Stomach (tissue), 8 donors: ENCODE measurements at regions not wholly inside any gene's neighbourhood (a gene's known extent, or its start where the extent isn't known, plus 50 kb on each side); places are given as distances from the start of the nearest gene placed in this dataset.

Experiments used
- DNase-seq, 2 donors: peaks; one replicate each; pipeline versions ENCODE4 v3.0.0 to v3.0.0-alpha.2; 2013 to 2019
- H3K27ac ChIP-seq, 5 donors: fragments of 200-600 bp in 4 of 5; sonication (generic) in 4 of 5; one replicate each; pipeline ENCODE4 v1.5.1; 2013 to 2019; ENCODE audit warnings: mild to moderate bottlenecking in 1 of 5, moderate library complexity in 1 of 5
- H3K27me3 ChIP-seq, 3 donors: fragments of 200-600 bp; sonication (generic); one replicate each; pipeline ENCODE4 v1.5.1; 2017 to 2019; ENCODE audit warnings: mixed run types in 1 of 3
- H3K36me3 ChIP-seq, 4 donors: fragments of 200-600 bp; sonication (generic); 1 replicate in 3 of 4; 2 replicates in 1 of 4; pipeline ENCODE4 v1.5.1; 2016 to 2019
- H3K4me1 ChIP-seq, 4 donors: fragments of 200-600 bp; sonication (generic); one replicate each; pipeline ENCODE4 v1.5.1; 2016 to 2019
- H3K4me3 ChIP-seq, 4 donors: fragments of 200-600 bp; sonication (generic) in 3 of 4; one replicate each; pipeline ENCODE4 v1.5.1; 2016 to 2019; ENCODE audit warnings: mild to moderate bottlenecking in 1 of 4
- H3K9me3 ChIP-seq, 4 donors: fragments of 200-600 bp; sonication (generic); one replicate each; pipeline ENCODE4 v1.5.1; 2016 to 2019
- CTCF ChIP-seq, 7 experiments: fragments of 450-650 bp in 4 of 7; fragments of 200-600 bp in 3 of 7; sonication (generic) in 3 of 7; IDR thresholded peaks; one replicate each; pipeline ENCODE4 v1.5.1; 2016 to 2019; ENCODE audit warnings: antibody characterized with exemption in 7 of 7, control low read depth in 2 of 7, mild to moderate bottlenecking in 1 of 7
- EP300 ChIP-seq: sonication (generic); formaldehyde crosslinking; IDR thresholded peaks from one replicate; pipeline ENCODE4 v1.6.1; 2017; ENCODE audit warnings: antibody characterized with exemption
- POLR2A ChIP-seq, 4 donors: fragments of 450-650 bp; IDR thresholded peaks; one replicate each; pipeline ENCODE4 v1.6.1; 2016; ENCODE audit warnings: antibody characterized with exemption in 4 of 4, control low read depth in 2 of 4, mild to moderate bottlenecking in 1 of 4, moderate library complexity in 1 of 4
- POLR2AphosphoS5 ChIP-seq, 3 donors: sonication (generic); formaldehyde crosslinking; IDR thresholded peaks; one replicate each; pipeline ENCODE4 v1.6.1; 2016; ENCODE audit warnings: antibody characterized with exemption in 3 of 3
- WGBS, 5 donors: extraction: QIAGEN DNeasy Blood & Tissue Kit in 3 of 5; methylation state at CpG; one replicate each; pipeline versions ENCODE4 v1.1.5 to v1.1.7; 2013 to 2018; 5-methylcytosine and 5-hydroxymethylcytosine counted together
- intact Hi-C: fragments of 100-400 bp; cut with DNase I; formaldehyde crosslinking; loops from one replicate; pipeline ENCODE4 v1.15.1; 2023; ENCODE audit warnings: low total_unique reads
- donor health status: healthy with polysubstance abuse.
- donor health status: Bipolar disorder and iron deficiency.
- donor health status: healthy.

DNA sequence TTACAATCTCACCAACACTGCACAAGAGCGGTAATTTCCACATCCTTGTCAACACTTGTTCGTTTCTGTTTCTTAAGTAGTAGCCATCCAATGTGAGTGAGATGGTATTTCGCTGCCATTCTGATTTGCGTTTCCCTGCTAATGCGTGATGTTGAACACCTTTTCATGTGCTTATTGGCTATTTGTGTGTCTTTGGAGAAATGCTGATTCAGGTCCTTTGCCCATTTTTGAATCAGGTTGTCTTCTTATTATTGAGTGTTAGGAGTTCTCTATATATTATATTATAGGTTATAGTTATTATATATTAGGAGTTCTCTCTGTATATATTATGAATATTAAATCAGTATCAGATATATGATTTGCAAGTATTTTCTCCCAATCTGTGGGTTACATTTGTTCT is 59.9 kb upstream of the IRX4 start:
- Histone ChIP-seq H3K27ac (no peak overlapping the region), H3K36me3 (peaks cover 0 to 4% (median 0%) of the 10 kb centered on the region in 4 donors), H3K4me3 (no peak overlapping the region), H3K9me3 (peaks cover 0 to 6% (median 0%) of the 10 kb centered on the region in 4 donors), H3K4me1 (no peaks in the 10 kb centered on the region), H3K27me3 (peaks cover 0 to 13% (median 7%) of the 10 kb centered on the region in 3 donors)
- 86 to 97% (median 95%) methylated on average over 5 of the region's 5 CpGs for WGBS, 5 donors
- no peak for DNase-seq
- intact Hi-C loops = no loop called here
- TF ChIP-seq POLR2AphosphoS5 (IDR thresholded peaks at IDR 0.05) (no peak), EP300 (no peak), POLR2A (IDR thresholded peaks at IDR 0.05) (no peak), CTCF (IDR thresholded peaks at IDR 0.05) (no peak)

DNA sequence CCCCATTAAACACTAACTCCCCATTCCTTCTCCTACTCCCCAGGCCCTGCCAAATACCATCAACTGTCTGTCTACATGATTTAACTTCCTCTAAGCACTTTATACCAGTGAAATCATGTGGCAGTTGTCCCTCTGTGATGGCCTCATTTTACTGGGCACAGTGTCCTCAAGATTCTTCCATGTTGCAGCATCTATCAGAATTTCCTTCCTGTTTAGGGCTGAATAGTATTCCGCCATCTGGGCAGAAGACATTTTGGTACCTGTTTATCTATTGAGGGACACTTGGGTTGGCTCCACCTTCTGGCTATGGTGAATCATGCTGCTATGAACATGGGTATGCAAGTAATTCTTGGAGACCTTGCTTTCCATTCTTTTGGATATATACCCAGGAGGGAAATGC is 59.4 kb upstream of the IRX4 start:
- WGBS, 5 donors = 91 to 100% (median 94%) methylated on average over 1 of the region's 1 CpG

DNA sequence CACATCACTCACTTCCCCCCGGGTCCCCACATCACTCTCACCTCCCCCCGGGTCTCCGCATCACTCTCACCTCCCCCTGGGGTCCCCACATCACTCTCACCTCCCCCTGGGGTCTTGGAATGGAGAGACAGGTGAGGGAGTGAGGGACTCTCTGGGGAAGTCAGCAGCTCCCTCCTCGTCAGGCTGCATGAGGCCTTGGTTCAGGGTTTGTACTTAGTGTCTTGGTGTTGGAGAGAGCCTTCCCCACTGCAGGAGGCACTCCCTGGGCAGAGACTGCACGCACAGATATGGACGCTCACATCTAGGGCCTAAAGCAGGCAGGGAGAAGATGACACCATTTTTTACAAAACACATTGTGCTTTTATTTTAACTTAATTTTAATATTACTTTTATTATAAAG is 56.5 kb upstream of the IRX4 start:
- H3K4me1 ChIP-seq = no peaks in the 10 kb centered on the region
- intact Hi-C loops = no loop called here
- H3K4me3 ChIP-seq = no peak overlapping the region
- H3K9me3 ChIP-seq = peaks cover 0 to 6% (median 0%) of the 10 kb centered on the region in 4 donors
- TF ChIP-seq CTCF (IDR thresholded peaks at IDR 0.05) (no peak), POLR2A (IDR thresholded peaks at IDR 0.05) (no peak), POLR2AphosphoS5 (IDR thresholded peaks at IDR 0.05) (no peak), EP300 (no peak)
- 51 to 75% (median 63%) methylated on average over 6 of the region's 6 CpGs for WGBS, 5 donors
- no peak for DNase-seq
- peaks cover 0 to 13% (median 0%) of the 10 kb centered on the region in 4 donors for H3K36me3 ChIP-seq
- H3K27ac ChIP-seq = no peak overlapping the region
- H3K27me3 ChIP-seq = no peaks in the 10 kb centered on the region

More for the DNA sequence above, 59.4 kb upstream of the IRX4 start:
- Histone ChIP-seq H3K4me1 (no peaks in the 10 kb centered on the region), H3K4me3 (no peak overlapping the region), H3K36me3 (peaks cover 0 to 4% (median 0%) of the 10 kb centered on the region in 4 donors), H3K27me3 (peaks cover 0 to 13% (median 7%) of the 10 kb centered on the region in 3 donors), H3K27ac (no peak overlapping the region), H3K9me3 (peaks cover 0 to 6% (median 0%) of the 10 kb centered on the region in 4 donors)
- intact Hi-C loops = no loop called here
- no peak for DNase-seq
- no peak for TF ChIP-seq EP300
- no peak for TF ChIP-seq CTCF (IDR thresholded peaks at IDR 0.05)
- no peak for TF ChIP-seq POLR2AphosphoS5 (IDR thresholded peaks at IDR 0.05)
- no peak for TF ChIP-seq POLR2A (IDR thresholded peaks at IDR 0.05)

GRCh38 chr5:1938310-1939000 is 55.7 kb upstream of the IRX4 start:
- 78 to 85% (median 81%) methylated on average over 15 to 17 of the region's 17 CpGs for WGBS, 5 donors
- Histone ChIP-seq H3K27ac (no peak overlapping the region), H3K27me3 (no peaks in the 10 kb centered on the region), H3K9me3 (peaks cover 0 to 6% (median 0%) of the 10 kb centered on the region in 4 donors), H3K4me1 (no peaks in the 10 kb centered on the region), H3K36me3 (peaks cover 0 to 20% (median 0%) of the 10 kb centered on the region in 4 donors), H3K4me3 (no peak overlapping the region)
- intact Hi-C loops = no loop called here
- TF ChIP-seq CTCF (IDR thresholded peaks at IDR 0.05) = no peak
- no peak for TF ChIP-seq POLR2A (IDR thresholded peaks at IDR 0.05)
- no peak for TF ChIP-seq POLR2AphosphoS5 (IDR thresholded peaks at IDR 0.05)
- TF ChIP-seq EP300 = no peak
- no peak for DNase-seq
